Epithelial cell of esophagus (primary cell): ENCODE measurements at regions not wholly inside any gene's neighbourhood (a gene's known extent, or its start where the extent isn't known, plus 50 kb on each side); places are given as distances from the start of the nearest gene placed in this dataset.

Source experiments
- DNase-seq: peaks from one replicate; pipeline ENCODE4 v3.0.0; 2010; ENCODE audit warnings: low read depth
- H3K4me3 ChIP-seq: 2 replicates; pipeline ENCODE4 v1.5.1; 2011; ENCODE audit warnings: mild to moderate bottlenecking, low read length, control low read depth
- CTCF ChIP-seq: IDR thresholded peaks from 2 replicates; pipeline ENCODE4 v1.5.1; 2011; ENCODE audit warnings: low read depth, mild to moderate bottlenecking, low read length, control low read depth, inconsistent platforms; ENCODE audit not compliant: insufficient read depth; ENCODE audit errors: missing control alignments

GRCh38 chr18:25518716-25519053, 166.7 kb upstream of the ZNF521 start:
- no peak for TF ChIP-seq CTCF
- H3K4me3 ChIP-seq, result no peak overlapping the region
- DNase-seq, result no peak

GRCh38 chr18:25517881-25518715, 166.1 kb upstream of the ZNF521 start:
- no peak overlapping the region for H3K4me3 ChIP-seq
- DNase-seq, result no peak
- TF ChIP-seq CTCF, result no peak

GRCh38 chr18:25516747-25517498, 165.0 kb upstream of the ZNF521 start:
- DNase-seq, result no peak
- no peak for TF ChIP-seq CTCF
- no peak overlapping the region for H3K4me3 ChIP-seq

- no peak for DNase-seq
- TF ChIP-seq CTCF, result no peak
- no peak overlapping the region for H3K4me3 ChIP-seq
Observed at GRCh38 chr18:25516121-25516520, 164.2 kb upstream of the ZNF521 start.

- no peak for DNase-seq
- no peak overlapping the region for H3K4me3 ChIP-seq
- no peak for TF ChIP-seq CTCF
Observed at GRCh38 chr18:25510096-25510495, 158.1 kb upstream of the ZNF521 start.

- DNase-seq, result peak; percentile 49
- TF ChIP-seq CTCF, result no peak
- H3K4me3 ChIP-seq, result peak overlapping the region; percentile 9
Observed at GRCh38 chr18:25503567-25504081, 151.7 kb upstream of the ZNF521 start.
